ENCODE measurements at regions not wholly inside any gene's neighbourhood (a gene's known extent, or its start where the extent isn't known, plus 50 kb on each side); places are given as distances from the start of the nearest gene placed in this dataset.
"Not testable (repeated sequence)": the region's sequence is repeated elsewhere in the genome, so short reads cannot be mapped to it uniquely, and the experiment has no call there.

- H3K27ac ChIP-seq (ENCODE audit: low read depth, low read length, severe bottlenecking); H3K9me3 ChIP-seq (ENCODE audit: control insufficient read depth, low read length); H3K4me3 ChIP-seq (ENCODE audit: extremely low read depth, insufficient read depth, low read length, poor library complexity, severe bottlenecking); H3K4me1 ChIP-seq (ENCODE audit: control insufficient read depth, insufficient read depth, low read length, poor library complexity, severe bottlenecking); H3K36me3 ChIP-seq (ENCODE audit: control insufficient read depth, insufficient read depth, low read length): not testable (repeated sequence)
- whole genome bisulfite sequencing, 2 experiments (ENCODE audit: insufficient coverage in 2 of 2) = no CpG with 5 or more reads among the region's 4 CpGs
Measured at GRCh38 chr14:85852123-85852522, 322.2 kb downstream of the FLRT2 start.

GRCh38 chr14:85830549-85830948 lies 300.6 kb downstream of the FLRT2 start:
- not testable (repeated sequence) for H3K9me3 ChIP-seq (ENCODE audit: control insufficient read depth, low read length); H3K4me1 ChIP-seq (ENCODE audit: control insufficient read depth, insufficient read depth, low read length, poor library complexity, severe bottlenecking); H3K36me3 ChIP-seq (ENCODE audit: control insufficient read depth, insufficient read depth, low read length); H3K4me3 ChIP-seq (ENCODE audit: extremely low read depth, insufficient read depth, low read length, poor library complexity, severe bottlenecking); H3K27ac ChIP-seq (ENCODE audit: low read depth, low read length, severe bottlenecking)
- WGBS, 2 experiments (ENCODE audit: insufficient coverage in 2 of 2) = 96 to 98% methylated on average over 3 to 8 of the region's 8 CpGs

- H3K27ac ChIP-seq (ENCODE audit: low read depth, low read length, severe bottlenecking); H3K36me3 ChIP-seq (ENCODE audit: control insufficient read depth, insufficient read depth, low read length); H3K9me3 ChIP-seq (ENCODE audit: control insufficient read depth, low read length); H3K4me1 ChIP-seq (ENCODE audit: control insufficient read depth, insufficient read depth, low read length, poor library complexity, severe bottlenecking); H3K4me3 ChIP-seq (ENCODE audit: extremely low read depth, insufficient read depth, low read length, poor library complexity, severe bottlenecking): not testable (repeated sequence)
- WGBS, 2 experiments (ENCODE audit: insufficient coverage in 2 of 2) = 95 to 100% methylated on average over 3 to 8 of the region's 25 CpGs
Measured at GRCh38 chr14:85829601-85830000, 299.7 kb downstream of the FLRT2 start.

GRCh38 chr14:85824526-85824925 lies 294.6 kb downstream of the FLRT2 start:
- 80% methylated on average over 1 of the region's 1 CpG; no CpG with 5 or more reads in 1 of the 2 experiments for WGBS, 2 experiments (ENCODE audit: insufficient coverage in 2 of 2)
- Histone ChIP-seq H3K9me3 (ENCODE audit: control insufficient read depth, low read length) (no peaks in the 10 kb centered on the region), H3K4me1 (ENCODE audit: control insufficient read depth, insufficient read depth, low read length, poor library complexity, severe bottlenecking) (no peaks in the 10 kb centered on the region), H3K4me3 (ENCODE audit: extremely low read depth, insufficient read depth, low read length, poor library complexity, severe bottlenecking) (no peak overlapping the region), H3K27ac (ENCODE audit: low read depth, low read length, severe bottlenecking) (no peak overlapping the region), H3K36me3 (ENCODE audit: control insufficient read depth, insufficient read depth, low read length) (no peaks in the 10 kb centered on the region)

- Histone ChIP-seq H3K9me3 (ENCODE audit: control insufficient read depth, low read length) (no peaks in the 10 kb centered on the region), H3K4me1 (ENCODE audit: control insufficient read depth, insufficient read depth, low read length, poor library complexity, severe bottlenecking) (no peaks in the 10 kb centered on the region), H3K27ac (ENCODE audit: low read depth, low read length, severe bottlenecking) (no peak overlapping the region), H3K36me3 (ENCODE audit: control insufficient read depth, insufficient read depth, low read length) (no peaks in the 10 kb centered on the region), H3K4me3 (ENCODE audit: extremely low read depth, insufficient read depth, low read length, poor library complexity, severe bottlenecking) (no peak overlapping the region)
- no CpG with 5 or more reads among the region's 3 CpGs for WGBS, 2 experiments (ENCODE audit: insufficient coverage in 2 of 2)
Measured at GRCh38 chr14:85822236-85822635, 292.3 kb downstream of the FLRT2 start.

- no peaks in the 10 kb centered on the region for H3K36me3 ChIP-seq (ENCODE audit: control insufficient read depth, insufficient read depth, low read length)
- H3K27ac ChIP-seq (ENCODE audit: low read depth, low read length, severe bottlenecking) = no peak overlapping the region
- H3K9me3 ChIP-seq (ENCODE audit: control insufficient read depth, low read length) = no peaks in the 10 kb centered on the region
- WGBS, 2 experiments (ENCODE audit: insufficient coverage in 2 of 2) = 83 to 100% methylated on average over 1 of the region's 1 CpG
- no peak overlapping the region for H3K4me3 ChIP-seq (ENCODE audit: extremely low read depth, insufficient read depth, low read length, poor library complexity, severe bottlenecking)
- H3K4me1 ChIP-seq (ENCODE audit: control insufficient read depth, insufficient read depth, low read length, poor library complexity, severe bottlenecking) = no peaks in the 10 kb centered on the region
Measured at GRCh38 chr14:85817430-85817829, 287.5 kb downstream of the FLRT2 start.

GRCh38 chr14:85813040-85813439 lies 283.1 kb downstream of the FLRT2 start:
- no peak overlapping the region for H3K27ac ChIP-seq (ENCODE audit: low read depth, low read length, severe bottlenecking)
- H3K4me3 ChIP-seq (ENCODE audit: extremely low read depth, insufficient read depth, low read length, poor library complexity, severe bottlenecking) = no peak overlapping the region
- H3K4me1 ChIP-seq (ENCODE audit: control insufficient read depth, insufficient read depth, low read length, poor library complexity, severe bottlenecking) = no peaks in the 10 kb centered on the region
- H3K36me3 ChIP-seq (ENCODE audit: control insufficient read depth, insufficient read depth, low read length) = no peaks in the 10 kb centered on the region
- WGBS, 2 experiments (ENCODE audit: insufficient coverage in 2 of 2) = no CpG with 5 or more reads among the region's 2 CpGs
- H3K9me3 ChIP-seq (ENCODE audit: control insufficient read depth, low read length) = no peaks in the 10 kb centered on the region

- no peaks in the 10 kb centered on the region for H3K9me3 ChIP-seq (ENCODE audit: control insufficient read depth, low read length)
- no peak overlapping the region for H3K27ac ChIP-seq (ENCODE audit: low read depth, low read length, severe bottlenecking)
- H3K4me3 ChIP-seq (ENCODE audit: extremely low read depth, insufficient read depth, low read length, poor library complexity, severe bottlenecking) = no peak overlapping the region
- H3K4me1 ChIP-seq (ENCODE audit: control insufficient read depth, insufficient read depth, low read length, poor library complexity, severe bottlenecking) = no peaks in the 10 kb centered on the region
- WGBS, 2 experiments (ENCODE audit: insufficient coverage in 2 of 2) = 27 to 54% methylated on average over 1 of the region's 1 CpG
- H3K36me3 ChIP-seq (ENCODE audit: control insufficient read depth, insufficient read depth, low read length) = no peaks in the 10 kb centered on the region
Measured at GRCh38 chr14:85811340-85811739, 281.4 kb downstream of the FLRT2 start.

GRCh38 chr14:85799668-85800067 lies 269.7 kb downstream of the FLRT2 start:
- H3K36me3 ChIP-seq (ENCODE audit: control insufficient read depth, insufficient read depth, low read length) = no peaks in the 10 kb centered on the region
- no peaks in the 10 kb centered on the region for H3K4me1 ChIP-seq (ENCODE audit: control insufficient read depth, insufficient read depth, low read length, poor library complexity, severe bottlenecking)
- no CpG with 5 or more reads among the region's 2 CpGs for WGBS, 2 experiments (ENCODE audit: insufficient coverage in 2 of 2)
- H3K9me3 ChIP-seq (ENCODE audit: control insufficient read depth, low read length) = no peaks in the 10 kb centered on the region
- no peak overlapping the region for H3K4me3 ChIP-seq (ENCODE audit: extremely low read depth, insufficient read depth, low read length, poor library complexity, severe bottlenecking)
- H3K27ac ChIP-seq (ENCODE audit: low read depth, low read length, severe bottlenecking) = no peak overlapping the region

GRCh38 chr14:85798856-85799255 lies 268.9 kb downstream of the FLRT2 start:
- no peaks in the 10 kb centered on the region for H3K9me3 ChIP-seq (ENCODE audit: control insufficient read depth, low read length)
- no peak overlapping the region for H3K27ac ChIP-seq (ENCODE audit: low read depth, low read length, severe bottlenecking)
- no peaks in the 10 kb centered on the region for H3K4me1 ChIP-seq (ENCODE audit: control insufficient read depth, insufficient read depth, low read length, poor library complexity, severe bottlenecking)
- WGBS, 2 experiments (ENCODE audit: insufficient coverage in 2 of 2) = 82 to 100% methylated on average over 3 to 4 of the region's 5 CpGs
- H3K36me3 ChIP-seq (ENCODE audit: control insufficient read depth, insufficient read depth, low read length) = no peaks in the 10 kb centered on the region
- H3K4me3 ChIP-seq (ENCODE audit: extremely low read depth, insufficient read depth, low read length, poor library complexity, severe bottlenecking) = no peak overlapping the region

- Histone ChIP-seq H3K4me3 (ENCODE audit: extremely low read depth, insufficient read depth, low read length, poor library complexity, severe bottlenecking) (no peak overlapping the region), H3K9me3 (ENCODE audit: control insufficient read depth, low read length) (no peaks in the 10 kb centered on the region), H3K4me1 (ENCODE audit: control insufficient read depth, insufficient read depth, low read length, poor library complexity, severe bottlenecking) (peaks cover 6% of the 10 kb centered on the region), H3K36me3 (ENCODE audit: control insufficient read depth, insufficient read depth, low read length) (no peaks in the 10 kb centered on the region), H3K27ac (ENCODE audit: low read depth, low read length, severe bottlenecking) (no peak overlapping the region)
- 100% methylated on average over 1 of the region's 1 CpG; no CpG with 5 or more reads in 1 of the 2 experiments for WGBS, 2 experiments (ENCODE audit: insufficient coverage in 2 of 2)
Measured at GRCh38 chr14:85793533-85793932, 263.6 kb downstream of the FLRT2 start.
